Progenitor cell of endocrine pancreas (in vitro differentiated cells): ENCODE measurements at regions not wholly inside any gene's neighbourhood (a gene's known extent, or its start where the extent isn't known, plus 50 kb on each side); places are given as distances from the start of the nearest gene placed in this dataset.

ENCODE experiments used
- DNase-seq: peaks from one replicate; pipeline ENCODE4 v3.0.0; 2021; ENCODE audit warnings: low spot score; ENCODE audit not compliant: unreplicated experiment
- H3K27ac Mint-ChIP-seq: 2 replicates; pipeline ENCODE4 v1.8.0; 2021; ENCODE audit warnings: mild to moderate bottlenecking, moderate library complexity, mixed read lengths
- H3K27me3 Mint-ChIP-seq: 2 replicates; pipeline ENCODE4 v1.8.0; 2021; ENCODE audit warnings: mixed read lengths
- H3K36me3 Mint-ChIP-seq: 2 replicates; pipeline ENCODE4 v1.8.0; 2022; ENCODE audit warnings: mixed read lengths; ENCODE audit not compliant: insufficient read depth
- H3K4me1 Mint-ChIP-seq: 2 replicates; pipeline ENCODE4 v1.8.0; 2021; ENCODE audit warnings: low read depth, mixed read lengths
- H3K4me3 Mint-ChIP-seq: 2 replicates; pipeline ENCODE4 v1.8.0; 2021; ENCODE audit warnings: low read depth, mild to moderate bottlenecking, moderate library complexity, mixed read lengths
- H3K9me3 Mint-ChIP-seq: 2 replicates; pipeline ENCODE4 v1.8.0; 2021; ENCODE audit warnings: low read depth, mixed read lengths
- TF ChIP-seq, protein P1 (sequence below): fragments of 200-600 bp; sonication (generic); IDR thresholded peaks from one replicate; pipeline ENCODE4 v1.5.0; 2021; ENCODE audit warnings: antibody characterized with exemption, mild to moderate bottlenecking; ENCODE audit not compliant: unreplicated experiment

DNA sequence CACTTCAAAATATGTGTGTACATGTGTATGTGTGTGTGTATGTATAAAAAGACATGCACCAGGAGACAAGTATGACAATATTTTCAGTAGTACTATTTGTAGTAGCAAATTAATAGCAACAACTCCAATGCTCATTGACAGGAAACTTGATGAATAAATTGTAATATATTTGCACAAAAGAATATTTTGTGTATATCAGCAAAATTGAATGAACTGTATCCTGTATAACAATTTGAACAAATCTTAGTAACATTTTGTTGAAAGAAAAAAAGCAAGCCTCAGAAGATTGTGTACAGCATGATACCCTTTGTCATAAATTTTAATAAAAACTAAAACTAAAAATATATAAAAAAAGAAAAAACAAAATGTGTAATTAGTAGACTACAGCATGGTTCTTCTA, 1367.3 kb upstream of the TMEFF2 start:
- Mint-ChIP-seq H3K27me3 (no peaks in the 10 kb centered on the region), H3K9me3 (no peaks in the 10 kb centered on the region), H3K4me3 (no peak overlapping the region), H3K36me3 (no peaks in the 10 kb centered on the region), H3K27ac (no peak overlapping the region), H3K4me1 (peaks cover 13% of the 10 kb centered on the region)
- DNase-seq, result no peak
- TF ChIP-seq, protein P1, sequence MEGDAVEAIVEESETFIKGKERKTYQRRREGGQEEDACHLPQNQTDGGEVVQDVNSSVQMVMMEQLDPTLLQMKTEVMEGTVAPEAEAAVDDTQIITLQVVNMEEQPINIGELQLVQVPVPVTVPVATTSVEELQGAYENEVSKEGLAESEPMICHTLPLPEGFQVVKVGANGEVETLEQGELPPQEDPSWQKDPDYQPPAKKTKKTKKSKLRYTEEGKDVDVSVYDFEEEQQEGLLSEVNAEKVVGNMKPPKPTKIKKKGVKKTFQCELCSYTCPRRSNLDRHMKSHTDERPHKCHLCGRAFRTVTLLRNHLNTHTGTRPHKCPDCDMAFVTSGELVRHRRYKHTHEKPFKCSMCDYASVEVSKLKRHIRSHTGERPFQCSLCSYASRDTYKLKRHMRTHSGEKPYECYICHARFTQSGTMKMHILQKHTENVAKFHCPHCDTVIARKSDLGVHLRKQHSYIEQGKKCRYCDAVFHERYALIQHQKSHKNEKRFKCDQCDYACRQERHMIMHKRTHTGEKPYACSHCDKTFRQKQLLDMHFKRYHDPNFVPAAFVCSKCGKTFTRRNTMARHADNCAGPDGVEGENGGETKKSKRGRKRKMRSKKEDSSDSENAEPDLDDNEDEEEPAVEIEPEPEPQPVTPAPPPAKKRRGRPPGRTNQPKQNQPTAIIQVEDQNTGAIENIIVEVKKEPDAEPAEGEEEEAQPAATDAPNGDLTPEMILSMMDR, result no peak

DNA sequence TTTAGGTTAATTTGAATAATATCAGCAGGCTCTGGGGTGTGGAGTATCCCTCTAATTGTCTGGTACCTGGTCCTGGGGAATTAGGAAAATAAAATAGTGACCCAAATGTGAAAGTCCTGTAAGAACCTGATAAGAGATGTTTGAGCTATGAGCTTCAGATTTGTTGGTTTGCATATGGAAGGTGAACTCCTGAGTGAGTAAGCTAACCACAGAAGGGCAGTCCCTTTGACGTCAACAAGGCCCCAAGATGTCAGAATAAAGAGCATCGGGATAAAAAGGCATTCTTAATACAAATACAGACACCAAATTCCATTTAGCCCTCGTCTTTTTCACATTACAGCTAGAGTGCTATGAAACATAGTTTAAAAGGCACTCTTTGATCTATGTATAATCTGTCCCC, 1366.3 kb upstream of the TMEFF2 start:
- DNase-seq, result no peak
- Mint-ChIP-seq H3K4me1 (peaks cover 18% of the 10 kb centered on the region), H3K27ac (no peak overlapping the region), H3K4me3 (no peak overlapping the region), H3K36me3 (no peaks in the 10 kb centered on the region), H3K9me3 (no peaks in the 10 kb centered on the region), H3K27me3 (no peaks in the 10 kb centered on the region)
- TF ChIP-seq, protein P1, result no peak

DNA sequence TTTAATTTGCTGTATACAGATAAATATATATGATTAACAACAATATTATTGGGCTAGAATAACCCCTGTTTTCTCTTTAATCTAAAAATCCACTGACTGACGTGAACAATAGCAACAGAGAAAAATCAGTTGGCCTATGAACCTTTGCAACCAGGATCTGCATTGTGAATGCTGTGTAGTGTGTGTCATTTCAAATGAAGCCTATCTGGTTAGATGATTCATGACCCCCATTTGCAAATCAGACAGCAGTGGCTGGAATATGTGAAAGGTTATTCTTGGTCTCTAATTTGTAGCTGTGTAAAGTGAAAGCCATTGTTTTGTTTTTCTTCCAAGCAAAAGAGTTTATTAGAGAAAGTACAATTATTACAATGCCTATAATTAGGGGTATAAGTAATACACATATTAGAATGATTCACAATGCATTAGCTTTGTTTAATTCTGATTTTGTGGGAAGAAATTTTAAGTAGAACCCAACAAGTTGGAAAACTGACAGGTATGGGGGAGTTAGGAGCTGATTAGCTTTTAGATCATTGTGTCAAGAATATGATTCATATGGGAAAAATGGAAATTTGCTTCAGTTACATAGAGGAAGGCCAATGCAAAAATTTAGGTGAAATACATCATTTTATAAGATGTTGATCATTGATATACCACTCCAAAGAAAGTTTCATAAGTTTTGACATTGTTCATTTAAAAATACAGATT, 1362.2 kb upstream of the TMEFF2 start:
- DNase-seq, result no peak

DNA sequence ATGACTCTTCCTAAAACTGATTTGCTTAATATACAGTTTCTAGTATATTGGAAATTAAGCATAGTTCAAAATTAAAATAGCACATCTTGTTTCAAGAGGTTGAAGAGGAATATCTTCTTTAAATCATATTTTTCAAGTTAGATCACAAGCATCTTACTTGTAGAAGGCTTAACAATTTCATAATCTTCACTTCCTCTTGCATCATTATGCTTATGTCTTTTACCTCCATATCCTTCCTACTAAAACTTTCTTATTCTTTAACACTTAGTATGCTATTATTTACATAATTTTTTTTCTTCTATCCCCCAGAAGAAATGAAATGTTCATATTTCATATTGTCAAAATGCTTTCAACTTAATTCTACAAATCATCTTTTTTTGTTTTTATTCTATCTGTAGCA, 1354.9 kb upstream of the TMEFF2 start:
- H3K27ac Mint-ChIP-seq, result no peak overlapping the region
- H3K36me3 Mint-ChIP-seq, result peaks cover 13% of the 10 kb centered on the region
- no peaks in the 10 kb centered on the region for H3K4me1 Mint-ChIP-seq
- DNase-seq, result no peak
- H3K27me3 Mint-ChIP-seq, result no peaks in the 10 kb centered on the region
- TF ChIP-seq, protein P1, result no peak
- H3K4me3 Mint-ChIP-seq, result no peak overlapping the region
- H3K9me3 Mint-ChIP-seq, result peaks cover 35% of the 10 kb centered on the region

More for the DNA sequence above, 1362.2 kb upstream of the TMEFF2 start:
- Mint-ChIP-seq H3K4me1 (peaks cover 18% of the 10 kb centered on the region), H3K27me3 (no peaks in the 10 kb centered on the region), H3K36me3 (no peaks in the 10 kb centered on the region), H3K9me3 (no peaks in the 10 kb centered on the region), H3K4me3 (no peak overlapping the region), H3K27ac (no peak overlapping the region)
- TF ChIP-seq, protein P1, result no peak

DNA sequence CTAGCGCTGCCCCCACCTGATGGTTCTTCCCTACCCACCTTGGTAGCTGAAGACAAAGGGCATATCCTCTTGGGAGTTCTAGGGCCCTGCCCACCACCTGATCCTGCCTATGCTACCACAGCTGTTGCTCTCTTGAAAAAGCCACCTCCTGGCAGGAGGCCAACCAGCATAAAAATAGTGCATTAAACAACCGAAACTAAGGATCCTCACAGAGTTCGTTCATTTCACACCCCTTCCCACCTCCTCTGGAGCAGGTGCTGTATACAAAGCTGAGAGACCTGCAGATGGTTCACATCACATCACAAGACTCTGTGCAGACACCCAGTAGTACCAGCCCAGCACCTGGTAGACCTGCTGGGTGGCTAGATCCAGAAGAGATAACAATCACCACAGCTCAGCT, 1348.0 kb upstream of the TMEFF2 start:
- Mint-ChIP-seq H3K9me3 (peaks cover 50% of the 10 kb centered on the region), H3K4me1 (no peaks in the 10 kb centered on the region), H3K36me3 (peaks cover 28% of the 10 kb centered on the region)

More for the DNA sequence above, 1348.0 kb upstream of the TMEFF2 start:
- no peak for DNase-seq
- Mint-ChIP-seq H3K27me3 (no peaks in the 10 kb centered on the region), H3K27ac (no peak overlapping the region), H3K4me3 (no peak overlapping the region)
- TF ChIP-seq, protein P1, result no peak
